Pancreas (tissue), 10 donors: ENCODE measurements at regions not wholly inside any gene's neighbourhood (a gene's known extent, or its start where the extent isn't known, plus 50 kb on each side); places are given as distances from the start of the nearest gene placed in this dataset.
A peak's percentile ranks its signal among the peaks of the same experiment; 100 is the strongest.

Experiments
- ATAC-seq, 4 donors: fragments of 200-7000 bp; cut with Tn5 transposase; one replicate each; pipeline versions ENCODE4 v1.8.0 to v1.9.1; 2020; ENCODE audit warnings: mild to moderate bottlenecking in 4 of 4, moderate library complexity in 4 of 4
- DNase-seq, 6 donors: peaks; one replicate each; pipeline ENCODE4 v3.0.0-alpha.2; 2020
- FAIRE-seq: peaks from 2 replicates; lab custom pipeline; 2012; peaks lifted over from hg19 to GRCh38; lab: Jason Lieb, UNC
- H3K27ac ChIP-seq, 4 donors: fragments of 200-600 bp; sonication (generic); 1 replicate in 3 of 4; 2 replicates in 1 of 4; pipeline versions ENCODE4 v1.5.0 to v1.8.0; 2020
- H3K27me3 ChIP-seq, 4 donors: fragments of 200-600 bp; one replicate each; pipeline ENCODE4 v1.8.0; 2021
- H3K36me3 ChIP-seq, 3 donors: fragments of 200-600 bp; sonication (generic) in 1 of 3; one replicate each; pipeline versions ENCODE4 v1.5.0 to v1.8.0; 2020 to 2021
- H3K4me1 ChIP-seq, 3 donors: fragments of 200-600 bp; one replicate each; pipeline ENCODE4 v1.8.0; 2021
- H3K4me3 ChIP-seq, 4 donors: fragments of 200-600 bp; sonication (generic) in 2 of 4; one replicate each; pipeline versions ENCODE4 v1.5.0 to v1.8.0; 2020 to 2021
- H3K9me3 ChIP-seq, 4 donors: fragments of 200-600 bp; one replicate each; pipeline ENCODE4 v1.8.0; 2021
- WGBS, 2 donors: extraction: QIAGEN DNeasy Blood & Tissue Kit; methylation state at CpG; one replicate each; pipeline ENCODE4 v1.1.7; 2013; 5-methylcytosine and 5-hydroxymethylcytosine counted together
- intact Hi-C, 3 donors: fragments of 100-400 bp; cut with DNase I; formaldehyde crosslinking; loops; one replicate each; pipeline versions ENCODE4 v1.11.1 to v1.14.2; 2022
- TF ChIP-seq, protein P1 (sequence below), 4 donors: fragments of 200-600 bp; sonication (generic) in 3 of 4; IDR thresholded peaks; one replicate each; pipeline versions ENCODE4 v1.5.0 to v1.8.0; 2021; ENCODE audit warnings: antibody characterized with exemption in 4 of 4
- donor health status: healthy with polysubstance abuse.
- donor health status: DM: no; HTN: no; CAD: no; lungs with moderate emphysema.
- donor health status: DM: no; HTN: no; CAD: no.
- donor health status: control.
- donor health status: control.
- donor health status: Bipolar disorder and iron deficiency.
- donor health status: DM: yes; HTN: yes; CAD: no.
- donor health status: DM: no; HTN: no; CAD: no.
- donor health status: DM: no; HTN: no; CAD: no.
- donor health status: DM: yes; HTN: yes; CAD: no.

DNA sequence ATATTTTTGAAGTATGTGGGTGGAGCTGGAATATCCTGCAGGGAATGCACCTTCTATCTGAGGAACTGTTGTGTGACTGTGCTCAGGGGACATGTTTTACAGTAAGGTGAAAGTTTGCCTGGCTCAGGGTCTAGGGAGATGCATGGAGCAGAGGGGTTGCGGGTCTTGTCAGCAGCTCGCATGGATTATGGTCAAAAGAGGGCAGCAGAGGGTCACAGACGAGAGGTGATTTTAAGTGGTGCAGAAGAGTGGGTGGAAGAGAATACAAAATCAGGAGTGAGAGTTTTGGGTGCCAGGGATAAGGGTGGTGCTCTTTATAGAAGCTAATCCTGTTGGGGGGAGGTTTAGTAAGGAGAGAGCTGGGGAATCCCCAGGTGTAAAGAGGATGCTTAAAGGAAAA lies 53.5 kb upstream of the GRIN3A start:
- peak; percentile 48 to 64 (median 57) for ATAC-seq
- Histone ChIP-seq H3K9me3 (no peaks in the 10 kb centered on the region), H3K27me3 (no peaks in the 10 kb centered on the region), H3K4me3 (no peak overlapping the region), H3K27ac (no peak overlapping the region), H3K4me1 (no peaks in the 10 kb centered on the region), H3K36me3 (no peaks in the 10 kb centered on the region)
- intact Hi-C loops = no loop called here
- peak in 1 of 6 donors; percentile 34 for DNase-seq
- FAIRE-seq = no peak
- TF ChIP-seq, protein P1, sequence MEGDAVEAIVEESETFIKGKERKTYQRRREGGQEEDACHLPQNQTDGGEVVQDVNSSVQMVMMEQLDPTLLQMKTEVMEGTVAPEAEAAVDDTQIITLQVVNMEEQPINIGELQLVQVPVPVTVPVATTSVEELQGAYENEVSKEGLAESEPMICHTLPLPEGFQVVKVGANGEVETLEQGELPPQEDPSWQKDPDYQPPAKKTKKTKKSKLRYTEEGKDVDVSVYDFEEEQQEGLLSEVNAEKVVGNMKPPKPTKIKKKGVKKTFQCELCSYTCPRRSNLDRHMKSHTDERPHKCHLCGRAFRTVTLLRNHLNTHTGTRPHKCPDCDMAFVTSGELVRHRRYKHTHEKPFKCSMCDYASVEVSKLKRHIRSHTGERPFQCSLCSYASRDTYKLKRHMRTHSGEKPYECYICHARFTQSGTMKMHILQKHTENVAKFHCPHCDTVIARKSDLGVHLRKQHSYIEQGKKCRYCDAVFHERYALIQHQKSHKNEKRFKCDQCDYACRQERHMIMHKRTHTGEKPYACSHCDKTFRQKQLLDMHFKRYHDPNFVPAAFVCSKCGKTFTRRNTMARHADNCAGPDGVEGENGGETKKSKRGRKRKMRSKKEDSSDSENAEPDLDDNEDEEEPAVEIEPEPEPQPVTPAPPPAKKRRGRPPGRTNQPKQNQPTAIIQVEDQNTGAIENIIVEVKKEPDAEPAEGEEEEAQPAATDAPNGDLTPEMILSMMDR (IDR thresholded peaks at IDR 0.05) = peak in 1 of 4 donors; percentile 13
- WGBS, 2 donors = 3 to 8% methylated on average over 3 of the region's 3 CpGs

DNA sequence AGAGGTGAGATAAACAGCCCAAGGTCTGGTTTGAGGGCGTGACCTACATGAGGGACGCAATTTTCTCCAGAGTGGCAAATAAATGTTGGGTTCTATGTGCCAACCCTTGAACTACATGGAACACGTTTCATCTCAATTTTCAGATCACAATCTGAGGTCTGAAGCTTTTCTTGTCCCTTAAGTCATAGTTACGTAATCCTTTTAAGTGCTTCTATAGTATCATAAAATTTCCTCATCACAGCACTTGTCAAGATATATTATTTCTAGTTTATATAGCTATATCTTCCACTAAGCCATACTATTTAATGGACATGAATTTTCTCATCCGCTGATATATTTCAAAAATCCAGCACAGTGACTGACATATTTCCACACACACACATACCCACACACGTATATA lies 53.1 kb upstream of the GRIN3A start:
- no peak for ATAC-seq
- no peak for DNase-seq
- TF ChIP-seq, protein P1 (IDR thresholded peaks at IDR 0.05) = no peak
- Histone ChIP-seq H3K9me3 (no peaks in the 10 kb centered on the region), H3K4me1 (no peaks in the 10 kb centered on the region), H3K4me3 (no peak overlapping the region), H3K27ac (no peak overlapping the region), H3K36me3 (no peaks in the 10 kb centered on the region), H3K27me3 (no peaks in the 10 kb centered on the region)
- no peak for FAIRE-seq
- 35 to 56% methylated on average over 6 of the region's 6 CpGs for WGBS, 2 donors
- intact Hi-C loops = no loop called here
